ENCODE measurements at regions not wholly inside any gene's neighbourhood (a gene's known extent, or its start where the extent isn't known, plus 50 kb on each side); places are given as distances from the start of the nearest gene placed in this dataset.
A peak's percentile ranks its signal among the peaks of the same experiment; 100 is the strongest.

GRCh38 chr9:85427772-85428171 lies 314.0 kb downstream of the AGTPBP1 start:
- no peak for DNase-seq

- DNase-seq = peak in 1 of 2 donors; percentile 19
These were observed 316.6 kb downstream of the AGTPBP1 start for GRCh38 chr9:85425153-85425611.

GRCh38 chr9:85423422-85423821 lies 318.3 kb downstream of the AGTPBP1 start:
- no peak for DNase-seq

- DNase-seq = no peak
These were observed 320.1 kb downstream of the AGTPBP1 start for GRCh38 chr9:85421641-85422040.

GRCh38 chr9:85420750-85421149 lies 321.0 kb downstream of the AGTPBP1 start:
- no peak for DNase-seq

GRCh38 chr9:85417674-85418073 lies 324.1 kb downstream of the AGTPBP1 start:
- DNase-seq = no peak

GRCh38 chr9:85416715-85417114 lies 325.0 kb downstream of the AGTPBP1 start:
- DNase-seq = no peak

- DNase-seq = no peak
These were observed 327.4 kb downstream of the AGTPBP1 start for GRCh38 chr9:85414390-85414789.

GRCh38 chr9:85408494-85408893 lies 333.3 kb downstream of the AGTPBP1 start:
- no peak for DNase-seq

- no peak for DNase-seq
These were observed 336.2 kb downstream of the AGTPBP1 start for GRCh38 chr9:85405566-85405950.

GRCh38 chr9:85404911-85405565 lies 336.7 kb downstream of the AGTPBP1 start:
- no peak for DNase-seq

- DNase-seq = no peak
These were observed 339.2 kb downstream of the AGTPBP1 start for GRCh38 chr9:85402551-85402950.

- DNase-seq = no peak
These were observed 339.8 kb downstream of the AGTPBP1 start for GRCh38 chr9:85401998-85402397.

GRCh38 chr9:85397005-85397404 lies 344.7 kb downstream of the AGTPBP1 start:
- no peak for DNase-seq

GRCh38 chr9:85392260-85392659 lies 349.5 kb downstream of the AGTPBP1 start:
- no peak for DNase-seq

GRCh38 chr9:85377731-85378289 lies 363.9 kb downstream of the AGTPBP1 start:
- DNase-seq = no peak

- no peak for DNase-seq
These were observed 373.0 kb downstream of the AGTPBP1 start for GRCh38 chr9:85368781-85369180.

GRCh38 chr9:85359161-85359560 lies 382.6 kb downstream of the AGTPBP1 start:
- no peak for DNase-seq

- DNase-seq = no peak
These were observed 392.7 kb downstream of the AGTPBP1 start for GRCh38 chr9:85349046-85349445.

- no peak for DNase-seq
These were observed 394.2 kb downstream of the AGTPBP1 start for GRCh38 chr9:85347541-85347940.

GRCh38 chr9:85344901-85345300 lies 396.9 kb downstream of the AGTPBP1 start:
- no peak for DNase-seq

GRCh38 chr9:85339338-85339737 lies 402.4 kb downstream of the AGTPBP1 start:
- DNase-seq = no peak

GRCh38 chr9:85334228-85334627 lies 407.5 kb downstream of the AGTPBP1 start:
- DNase-seq = no peak

- DNase-seq = no peak
These were observed 409.3 kb downstream of the AGTPBP1 start for GRCh38 chr9:85332487-85332886.

- no peak for DNase-seq
These were observed 410.1 kb downstream of the AGTPBP1 start for GRCh38 chr9:85331626-85332025.

Measured in bone marrow (tissue), 2 donors.